Liver (tissue), 8 donors: ENCODE measurements at regions not wholly inside any gene's neighbourhood (a gene's known extent, or its start where the extent isn't known, plus 50 kb on each side); places are given as distances from the start of the nearest gene placed in this dataset.

ENCODE experiments used
- DNase-seq: peaks from one replicate; pipeline ENCODE4 v3.0.0-alpha.2; 2017; ENCODE audit warnings: low spot score
- H3K27ac ChIP-seq, 2 donors: one replicate each; pipeline ENCODE4 v1.7.0; 2013; ENCODE audit warnings: inconsistent platforms in 2 of 2, low read length in 2 of 2, control low read depth in 1 of 2, low read depth in 1 of 2, mild to moderate bottlenecking in 1 of 2
- H3K27me3 ChIP-seq, 4 donors: one replicate each; pipeline versions ENCODE4 v1.6.1 to v1.7.0; 2013; ENCODE audit warnings: low read length in 3 of 4, inconsistent platforms in 1 of 4, mild to moderate bottlenecking in 1 of 4, moderate library complexity in 1 of 4; ENCODE audit not compliant: control insufficient read depth in 4 of 4, insufficient read depth in 4 of 4
- H3K36me3 ChIP-seq, 4 donors: one replicate each; pipeline versions ENCODE4 v1.6.1 to v1.7.0; 2013; ENCODE audit warnings: low read length in 3 of 4, mild to moderate bottlenecking in 3 of 4, low read depth in 1 of 4, moderate library complexity in 1 of 4; ENCODE audit not compliant: control insufficient read depth in 4 of 4, insufficient read depth in 3 of 4
- H3K4me1 ChIP-seq, 4 donors: one replicate each; pipeline versions ENCODE4 v1.6.1 to v1.7.0; 2013; ENCODE audit warnings: low read length in 3 of 4, mild to moderate bottlenecking in 3 of 4, moderate library complexity in 1 of 4; ENCODE audit not compliant: control insufficient read depth in 4 of 4, insufficient read depth in 4 of 4
- H3K4me3 ChIP-seq, 3 donors: one replicate each; pipeline versions ENCODE4 v1.6.1 to v1.7.0; 2013; ENCODE audit warnings: low read length in 3 of 3, control low read depth in 1 of 3, low read depth in 1 of 3, mild to moderate bottlenecking in 1 of 3
- H3K9ac ChIP-seq, 2 donors: one replicate each; pipeline ENCODE4 v1.7.0; 2013; ENCODE audit warnings: low read length in 2 of 2, mild to moderate bottlenecking in 2 of 2, moderate library complexity in 2 of 2, control low read depth in 1 of 2, low read depth in 1 of 2
- H3K9me3 ChIP-seq, 4 donors: one replicate each; pipeline versions ENCODE4 v1.6.1 to v1.7.0; 2013; ENCODE audit warnings: low read length in 3 of 4; ENCODE audit not compliant: control insufficient read depth in 4 of 4
- EGR1 ChIP-seq, 2 donors: IDR thresholded peaks; 2 replicates each; pipeline ENCODE4 v1.6.1; 2016 to 2018; ENCODE audit warnings: antibody characterized with exemption in 2 of 2, low read depth in 2 of 2
- FOXA1 ChIP-seq: IDR thresholded peaks from 2 replicates; pipeline ENCODE4 v1.6.1; 2016; ENCODE audit warnings: antibody characterized with exemption
- FOXA2 ChIP-seq: IDR thresholded peaks from 2 replicates; pipeline ENCODE4 v1.6.1; 2016; ENCODE audit warnings: antibody characterized with exemption
- GABPA ChIP-seq, 2 donors: IDR thresholded peaks in 1 of 2; conservative IDR thresholded peaks in 1 of 2; 2 replicates each; pipeline ENCODE4 v1.6.1; 2016; ENCODE audit warnings: antibody characterized with exemption in 2 of 2, mild to moderate bottlenecking in 1 of 2, moderate library complexity in 1 of 2
- HNF4A ChIP-seq, 2 donors: conservative IDR thresholded peaks; 2 replicates each; pipeline ENCODE4 v1.6.1; 2016; ENCODE audit warnings: antibody characterized with exemption in 2 of 2, mild to moderate bottlenecking in 2 of 2
- HNF4G ChIP-seq: IDR thresholded peaks from 2 replicates; pipeline ENCODE4 v1.6.1; 2016; ENCODE audit warnings: antibody characterized with exemption
- JUND ChIP-seq, 2 donors: IDR thresholded peaks; 2 replicates each; pipeline ENCODE4 v1.6.1; 2016; ENCODE audit warnings: antibody characterized with exemption in 2 of 2
- NR2F2 ChIP-seq: IDR thresholded peaks from 2 replicates; pipeline ENCODE4 v1.6.1; 2016; ENCODE audit warnings: antibody characterized with exemption
- RAD21 ChIP-seq, 2 donors: IDR thresholded peaks; 2 replicates each; pipeline ENCODE4 v1.6.1; 2016; ENCODE audit warnings: antibody characterized with exemption in 2 of 2, mild to moderate bottlenecking in 2 of 2
- RXRA ChIP-seq, 2 donors: IDR thresholded peaks; 2 replicates each; pipeline ENCODE4 v1.6.1; 2017 to 2018; ENCODE audit warnings: antibody characterized with exemption in 2 of 2, mild to moderate bottlenecking in 1 of 2
- SP1 ChIP-seq: IDR thresholded peaks from 2 replicates; pipeline ENCODE4 v1.6.1; 2018; ENCODE audit warnings: antibody characterized with exemption, mild to moderate bottlenecking
- TAF1 ChIP-seq: conservative IDR thresholded peaks from 2 replicates; pipeline ENCODE4 v1.6.1; 2016; ENCODE audit warnings: antibody characterized with exemption, mild to moderate bottlenecking
- YY1 ChIP-seq: IDR thresholded peaks from 2 replicates; pipeline ENCODE4 v1.6.1; 2016; ENCODE audit warnings: antibody characterized with exemption, mild to moderate bottlenecking
- WGBS: extraction: QIAGEN DNeasy Blood & Tissue Kit; methylation state at CpG from one replicate; pipeline ENCODE4 v1.1.7; 2013; 5-methylcytosine and 5-hydroxymethylcytosine counted together
- TF ChIP-seq, protein P1 (sequence below): fragments of 150-350 bp; IDR thresholded peaks from 2 replicates; pipeline ENCODE4 v1.5.1; 2017; ENCODE audit warnings: improper control_type of control experiment, low read depth, low read length; ENCODE audit not compliant: missing input control
- TF ChIP-seq, protein P2 (sequence below): IDR thresholded peaks from 2 replicates; pipeline ENCODE4 v1.6.1; 2016; ENCODE audit warnings: antibody characterized with exemption
- TF ChIP-seq, protein P3 (sequence below): IDR thresholded peaks from 2 replicates; pipeline ENCODE4 v1.6.1; 2016; ENCODE audit warnings: antibody characterized with exemption
- TF ChIP-seq, protein P4 (sequence below): IDR thresholded peaks from 2 replicates; pipeline ENCODE4 v1.6.1; 2016; ENCODE audit warnings: antibody characterized with exemption
- TF ChIP-seq, protein P5 (sequence below): IDR thresholded peaks from 2 replicates; pipeline ENCODE4 v1.6.1; 2016; ENCODE audit warnings: antibody characterized with exemption, mild to moderate bottlenecking
- donor health status: healthy.
- donor health status: healthy.
- donor health status: healthy.
- donor health status: healthy.
- donor health status: healthy.

DNA sequence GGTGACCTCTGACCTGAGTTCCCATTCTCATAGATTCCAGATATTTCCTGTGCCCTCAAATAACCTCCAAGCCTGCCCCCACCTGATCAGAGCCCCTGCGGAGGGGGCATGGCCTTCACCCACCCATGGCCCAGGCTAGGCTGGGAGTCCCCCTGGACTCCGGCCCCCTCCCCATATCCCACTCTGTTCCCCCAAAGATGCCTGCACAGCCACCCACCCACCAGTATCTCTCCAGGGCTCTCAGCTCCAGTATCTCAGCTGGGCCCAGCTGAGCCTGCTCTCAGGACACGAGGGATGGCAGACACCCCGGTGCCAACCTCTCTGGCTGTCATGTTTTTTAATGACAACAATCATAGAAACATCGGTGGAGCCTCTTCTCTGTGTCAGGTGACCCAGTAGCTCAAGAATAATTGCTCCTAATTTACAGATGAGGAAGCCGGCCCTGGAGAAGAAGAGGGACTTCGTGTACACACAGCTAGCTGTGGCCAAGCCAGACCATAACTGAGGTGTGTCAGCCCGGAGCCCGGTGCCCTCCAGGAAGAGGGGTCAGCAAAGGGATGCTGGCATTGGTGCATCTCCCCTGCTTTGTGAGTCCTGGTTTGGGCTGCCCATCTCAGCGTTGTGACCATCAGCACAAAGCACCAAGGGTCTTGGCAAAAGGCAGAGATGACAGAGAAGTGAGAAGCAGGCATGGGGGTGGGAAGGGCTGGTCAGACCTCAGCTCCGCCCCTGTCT lies 84.4 kb downstream of the SDC1 start:
- Histone ChIP-seq H3K9ac (no peak overlapping the region), H3K9me3 (no peaks in the 10 kb centered on the region), H3K36me3 (no peaks in the 10 kb centered on the region), H3K4me3 (no peak overlapping the region), H3K27me3 (no peaks in the 10 kb centered on the region), H3K27ac (peak overlapping the region; percentile 34 to 83), H3K4me1 (peaks cover 0 to 16% (median 12%) of the 10 kb centered on the region in 4 donors)
- TF ChIP-seq HNF4G (no peak), TAF1 (no peak), HNF4A (conservative IDR thresholded peaks at IDR 0.05) (no peak), RXRA (IDR thresholded peaks at IDR 0.05) (no peak)
- TF ChIP-seq, protein P1, sequence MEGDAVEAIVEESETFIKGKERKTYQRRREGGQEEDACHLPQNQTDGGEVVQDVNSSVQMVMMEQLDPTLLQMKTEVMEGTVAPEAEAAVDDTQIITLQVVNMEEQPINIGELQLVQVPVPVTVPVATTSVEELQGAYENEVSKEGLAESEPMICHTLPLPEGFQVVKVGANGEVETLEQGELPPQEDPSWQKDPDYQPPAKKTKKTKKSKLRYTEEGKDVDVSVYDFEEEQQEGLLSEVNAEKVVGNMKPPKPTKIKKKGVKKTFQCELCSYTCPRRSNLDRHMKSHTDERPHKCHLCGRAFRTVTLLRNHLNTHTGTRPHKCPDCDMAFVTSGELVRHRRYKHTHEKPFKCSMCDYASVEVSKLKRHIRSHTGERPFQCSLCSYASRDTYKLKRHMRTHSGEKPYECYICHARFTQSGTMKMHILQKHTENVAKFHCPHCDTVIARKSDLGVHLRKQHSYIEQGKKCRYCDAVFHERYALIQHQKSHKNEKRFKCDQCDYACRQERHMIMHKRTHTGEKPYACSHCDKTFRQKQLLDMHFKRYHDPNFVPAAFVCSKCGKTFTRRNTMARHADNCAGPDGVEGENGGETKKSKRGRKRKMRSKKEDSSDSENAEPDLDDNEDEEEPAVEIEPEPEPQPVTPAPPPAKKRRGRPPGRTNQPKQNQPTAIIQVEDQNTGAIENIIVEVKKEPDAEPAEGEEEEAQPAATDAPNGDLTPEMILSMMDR, result no peak
- 93% methylated on average over 11 of the region's 11 CpGs for WGBS
- no peak for DNase-seq

DNA sequence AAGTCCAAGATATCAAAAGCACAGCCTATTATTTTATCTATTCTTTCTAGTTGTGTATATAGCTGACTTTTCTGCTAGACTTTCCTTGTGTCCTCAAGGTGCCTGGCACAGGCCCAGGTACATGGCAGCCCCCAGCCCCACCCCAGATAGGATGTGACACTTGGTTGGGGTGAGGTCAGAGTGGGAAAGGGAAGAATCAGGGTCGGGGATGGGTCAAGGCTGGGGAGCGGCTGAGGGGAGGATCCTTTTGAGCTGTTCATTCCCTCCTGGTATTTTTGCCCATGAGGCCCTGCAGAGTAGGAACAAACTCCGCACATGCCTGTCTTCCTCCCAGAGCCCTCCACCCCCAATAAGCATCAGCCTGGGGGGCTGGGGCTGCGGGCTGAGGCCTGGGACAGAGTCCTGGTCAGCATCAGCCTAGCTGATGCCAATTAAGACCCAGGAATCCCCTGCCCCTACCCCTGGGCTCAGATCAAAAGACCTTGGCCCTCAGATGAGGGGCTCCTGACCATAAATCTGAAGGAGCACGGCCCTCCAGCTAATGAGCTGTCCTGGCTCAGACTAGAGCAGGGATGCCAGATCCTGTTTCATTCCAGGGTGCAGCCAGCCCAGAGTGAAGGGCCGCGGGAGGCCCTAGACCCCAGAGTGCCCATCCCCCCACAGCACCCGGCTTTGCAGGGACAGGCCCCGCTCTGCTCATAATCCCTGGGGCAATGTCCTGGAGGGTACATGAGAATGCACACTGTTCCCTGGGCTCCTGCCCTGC lies 85.3 kb downstream of the SDC1 start:
- WGBS, result 68% methylated on average over 9 of the region's 9 CpGs
- H3K36me3 ChIP-seq, result no peaks in the 10 kb centered on the region
- H3K27me3 ChIP-seq, result no peaks in the 10 kb centered on the region
- no peaks in the 10 kb centered on the region for H3K9me3 ChIP-seq
- DNase-seq, result no peak
- no peak for TF ChIP-seq NR2F2
- TF ChIP-seq GABPA (IDR thresholded peaks at IDR 0.05 in 1 of 2, conservative IDR thresholded peaks at IDR 0.05 in 1 of 2), result no peak
- no peak for TF ChIP-seq EGR1 (IDR thresholded peaks at IDR 0.05; ENCODE audit: low read depth in 2 of 2)
- no peak for TF ChIP-seq FOXA1
- no peak for TF ChIP-seq FOXA2
- no peak for TF ChIP-seq HNF4A (conservative IDR thresholded peaks at IDR 0.05)
- TF ChIP-seq HNF4G, result no peak
- no peak for TF ChIP-seq YY1
- no peak for TF ChIP-seq TAF1
- TF ChIP-seq, protein P2, sequence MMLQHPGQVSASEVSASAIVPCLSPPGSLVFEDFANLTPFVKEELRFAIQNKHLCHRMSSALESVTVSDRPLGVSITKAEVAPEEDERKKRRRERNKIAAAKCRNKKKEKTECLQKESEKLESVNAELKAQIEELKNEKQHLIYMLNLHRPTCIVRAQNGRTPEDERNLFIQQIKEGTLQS, result no peak
- no peak for TF ChIP-seq RXRA (IDR thresholded peaks at IDR 0.05)
- no peak for TF ChIP-seq JUND (IDR thresholded peaks at IDR 0.05)
- TF ChIP-seq, protein P1, result no peak
- TF ChIP-seq, protein P3, sequence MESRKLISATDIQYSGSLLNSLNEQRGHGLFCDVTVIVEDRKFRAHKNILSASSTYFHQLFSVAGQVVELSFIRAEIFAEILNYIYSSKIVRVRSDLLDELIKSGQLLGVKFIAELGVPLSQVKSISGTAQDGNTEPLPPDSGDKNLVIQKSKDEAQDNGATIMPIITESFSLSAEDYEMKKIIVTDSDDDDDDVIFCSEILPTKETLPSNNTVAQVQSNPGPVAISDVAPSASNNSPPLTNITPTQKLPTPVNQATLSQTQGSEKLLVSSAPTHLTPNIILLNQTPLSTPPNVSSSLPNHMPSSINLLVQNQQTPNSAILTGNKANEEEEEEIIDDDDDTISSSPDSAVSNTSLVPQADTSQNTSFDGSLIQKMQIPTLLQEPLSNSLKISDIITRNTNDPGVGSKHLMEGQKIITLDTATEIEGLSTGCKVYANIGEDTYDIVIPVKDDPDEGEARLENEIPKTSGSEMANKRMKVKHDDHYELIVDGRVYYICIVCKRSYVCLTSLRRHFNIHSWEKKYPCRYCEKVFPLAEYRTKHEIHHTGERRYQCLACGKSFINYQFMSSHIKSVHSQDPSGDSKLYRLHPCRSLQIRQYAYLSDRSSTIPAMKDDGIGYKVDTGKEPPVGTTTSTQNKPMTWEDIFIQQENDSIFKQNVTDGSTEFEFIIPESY, result no peak
- TF ChIP-seq, protein P4, sequence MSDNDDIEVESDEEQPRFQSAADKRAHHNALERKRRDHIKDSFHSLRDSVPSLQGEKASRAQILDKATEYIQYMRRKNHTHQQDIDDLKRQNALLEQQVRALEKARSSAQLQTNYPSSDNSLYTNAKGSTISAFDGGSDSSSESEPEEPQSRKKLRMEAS, result no peak
- no peak for TF ChIP-seq SP1
- TF ChIP-seq, protein P5, sequence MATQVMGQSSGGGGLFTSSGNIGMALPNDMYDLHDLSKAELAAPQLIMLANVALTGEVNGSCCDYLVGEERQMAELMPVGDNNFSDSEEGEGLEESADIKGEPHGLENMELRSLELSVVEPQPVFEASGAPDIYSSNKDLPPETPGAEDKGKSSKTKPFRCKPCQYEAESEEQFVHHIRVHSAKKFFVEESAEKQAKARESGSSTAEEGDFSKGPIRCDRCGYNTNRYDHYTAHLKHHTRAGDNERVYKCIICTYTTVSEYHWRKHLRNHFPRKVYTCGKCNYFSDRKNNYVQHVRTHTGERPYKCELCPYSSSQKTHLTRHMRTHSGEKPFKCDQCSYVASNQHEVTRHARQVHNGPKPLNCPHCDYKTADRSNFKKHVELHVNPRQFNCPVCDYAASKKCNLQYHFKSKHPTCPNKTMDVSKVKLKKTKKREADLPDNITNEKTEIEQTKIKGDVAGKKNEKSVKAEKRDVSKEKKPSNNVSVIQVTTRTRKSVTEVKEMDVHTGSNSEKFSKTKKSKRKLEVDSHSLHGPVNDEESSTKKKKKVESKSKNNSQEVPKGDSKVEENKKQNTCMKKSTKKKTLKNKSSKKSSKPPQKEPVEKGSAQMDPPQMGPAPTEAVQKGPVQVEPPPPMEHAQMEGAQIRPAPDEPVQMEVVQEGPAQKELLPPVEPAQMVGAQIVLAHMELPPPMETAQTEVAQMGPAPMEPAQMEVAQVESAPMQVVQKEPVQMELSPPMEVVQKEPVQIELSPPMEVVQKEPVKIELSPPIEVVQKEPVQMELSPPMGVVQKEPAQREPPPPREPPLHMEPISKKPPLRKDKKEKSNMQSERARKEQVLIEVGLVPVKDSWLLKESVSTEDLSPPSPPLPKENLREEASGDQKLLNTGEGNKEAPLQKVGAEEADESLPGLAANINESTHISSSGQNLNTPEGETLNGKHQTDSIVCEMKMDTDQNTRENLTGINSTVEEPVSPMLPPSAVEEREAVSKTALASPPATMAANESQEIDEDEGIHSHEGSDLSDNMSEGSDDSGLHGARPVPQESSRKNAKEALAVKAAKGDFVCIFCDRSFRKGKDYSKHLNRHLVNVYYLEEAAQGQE, result no peak
- no peak for TF ChIP-seq RAD21 (IDR thresholded peaks at IDR 0.05)
- no peak overlapping the region for H3K27ac ChIP-seq
- no peak overlapping the region for H3K4me3 ChIP-seq
- no peak overlapping the region for H3K9ac ChIP-seq
- peaks cover 0 to 16% (median 12%) of the 10 kb centered on the region in 4 donors for H3K4me1 ChIP-seq
